SK-N-SH (cell line): ENCODE measurements at regions not wholly inside any gene's neighbourhood (a gene's known extent, or its start where the extent isn't known, plus 50 kb on each side); places are given as distances from the start of the nearest gene placed in this dataset.

Source experiments
- CTCF ChIA-PET: fragments of 300-600, 350-600 bp; formaldehyde crosslinking; extraction: SDS; loops from one replicate; lab custom pipeline; 2021; lab: Yijun Ruan, JAX
- POLR2A ChIA-PET: fragments of 350-600 bp; sonication (Branson Sonifier 250); formaldehyde crosslinking; extraction: SDS; loops from one replicate; lab custom pipeline; 2020; ENCODE audit warnings: antibody characterized with exemption, inconsistent platforms; lab: Yijun Ruan, JAX
- DNase-seq: peaks from one replicate; pipeline ENCODE4 v3.0.0; 2012
- H2AFZ ChIP-seq: fragments of 200-600 bp; sonication (generic); 2 replicates; pipeline ENCODE4 v1.8.1; 2016; ENCODE audit warnings: antibody characterized with exemption, mild to moderate bottlenecking, low read depth
- H3F3A ChIP-seq: fragments of 200-600 bp; sonication (generic); replicated peaks from 2 replicates; pipeline ENCODE3; 2016; ENCODE audit warnings: antibody characterized with exemption, mild to moderate bottlenecking; ENCODE audit not compliant: insufficient read depth
- H3K27ac ChIP-seq, 2 experiments: fragments of 200-500 bp in 1 of 2; fragments of 200-600 bp in 1 of 2; sonication (Bioruptor generic) in 1 of 2; sonication (generic), shearing (Covaris generic) in 1 of 2; 2 replicates each; pipeline versions ENCODE4 v1.5.1 to v1.6.1; 2014 to 2016; ENCODE audit warnings: low read depth in 2 of 2, inconsistent platforms in 1 of 2, low read length in 1 of 2, mild to moderate bottlenecking in 1 of 2, mixed read lengths in 1 of 2
- H3K27me3 ChIP-seq: fragments of 200-600 bp; sonication (generic), shearing (Covaris generic); 2 replicates; pipeline ENCODE4 v1.6.1; 2016; ENCODE audit warnings: mixed run types; ENCODE audit not compliant: insufficient read depth
- H3K36me3 ChIP-seq, 2 experiments: fragments of 200-500 bp in 1 of 2; fragments of 200-600 bp in 1 of 2; sonication (Bioruptor generic) in 1 of 2; sonication (generic) in 1 of 2; replicated peaks in 1 of 2; 2 replicates each; pipeline versions ENCODE3 to v1.5.1; 2014 to 2016; ENCODE audit warnings: low read length in 1 of 2, mild to moderate bottlenecking in 1 of 2; ENCODE audit not compliant: insufficient read depth in 2 of 2, control insufficient read depth in 1 of 2
- H3K4me1 ChIP-seq, 2 experiments: fragments of 200-500 bp in 1 of 2; fragments of 200-600 bp in 1 of 2; sonication (Bioruptor generic) in 1 of 2; sonication (generic), shearing (Covaris generic) in 1 of 2; 2 replicates each; pipeline versions ENCODE4 v1.5.1 to v1.6.1; 2014 to 2016; ENCODE audit warnings: low read depth in 1 of 2, low read length in 1 of 2, mixed run types in 1 of 2; ENCODE audit not compliant: insufficient read depth in 2 of 2, control insufficient read depth in 1 of 2
- H3K4me2 ChIP-seq: fragments of 200-600 bp; sonication (generic), shearing (Covaris generic); 2 replicates; pipeline ENCODE4 v1.6.1; 2017; ENCODE audit warnings: mixed run types
- H3K4me3 ChIP-seq, 2 experiments: fragments of 200-500 bp in 1 of 2; fragments of 200-600 bp in 1 of 2; sonication (Bioruptor generic) in 1 of 2; sonication (generic), shearing (Covaris generic) in 1 of 2; 2 replicates each; pipeline versions ENCODE4 v1.5.1 to v1.8.1; 2014 to 2016; ENCODE audit warnings: low read depth in 2 of 2, inconsistent platforms in 1 of 2, low read length in 1 of 2, mild to moderate bottlenecking in 1 of 2, mixed read lengths in 1 of 2, moderate library complexity in 1 of 2
- H3K79me2 ChIP-seq: fragments of 200-600 bp; sonication (generic); 2 replicates; pipeline ENCODE4 v1.8.1; 2017; ENCODE audit warnings: mild to moderate bottlenecking; ENCODE audit not compliant: insufficient read depth
- H3K9ac ChIP-seq: fragments of 200-600 bp; sonication (generic); 2 replicates; pipeline ENCODE4 v1.6.1; 2017; ENCODE audit warnings: mixed run types
- H3K9me2 ChIP-seq: fragments of 200-600 bp; sonication (generic); 2 replicates; pipeline ENCODE4 v1.6.1; 2017; ENCODE audit warnings: mixed run types
- H3K9me3 ChIP-seq: fragments of 200-600 bp; sonication (generic); 2 replicates; pipeline ENCODE4 v1.6.1; 2017; ENCODE audit warnings: mixed run types, mild to moderate bottlenecking, moderate library complexity
- H4K20me1 ChIP-seq: fragments of 200-600 bp; sonication (generic); 2 replicates; pipeline ENCODE4 v1.6.1; 2017; ENCODE audit warnings: mild to moderate bottlenecking, mixed run types; ENCODE audit not compliant: insufficient read depth
- CHD2 ChIP-seq: fragments of 150-350 bp; IDR thresholded peaks from 2 replicates; pipeline ENCODE4 v1.6.1; 2018; ENCODE audit warnings: low read length; ENCODE audit not compliant: partially characterized antibody
- ELF1 ChIP-seq: IDR thresholded peaks from 2 replicates; pipeline ENCODE4 v1.4.0; 2012
- EZH2phosphoT487 ChIP-seq: fragments of 200-600 bp; sonication (generic); IDR thresholded peaks from 2 replicates; pipeline ENCODE4 v1.6.1; 2017; ENCODE audit warnings: low read depth, mixed run types, mild to moderate bottlenecking, antibody characterized with exemption, moderate library complexity, borderline replicate concordance
- FOXJ3 ChIP-seq: sonication (generic); formaldehyde crosslinking; IDR thresholded peaks from 2 replicates; pipeline ENCODE4 v1.5.1; 2020; ENCODE audit warnings: mild to moderate bottlenecking, missing genetic modification reagents
- FOXM1 ChIP-seq: IDR thresholded peaks from 2 replicates; pipeline ENCODE4 v1.4.0; 2012; ENCODE audit warnings: low read depth, mild to moderate bottlenecking
- GABPA ChIP-seq: IDR thresholded peaks from 2 replicates; pipeline ENCODE4 v1.4.0; 2012; ENCODE audit warnings: low read depth, mild to moderate bottlenecking
- GATA2 ChIP-seq: sonication (generic); formaldehyde crosslinking; IDR thresholded peaks from 2 replicates; pipeline ENCODE4 v1.5.0; 2020; ENCODE audit warnings: mild to moderate bottlenecking, missing genetic modification reagents
- IRF3 ChIP-seq: fragments of 150-350 bp; IDR thresholded peaks from 2 replicates; pipeline ENCODE4 v1.6.1; 2016; ENCODE audit warnings: mild to moderate bottlenecking, low read depth, low read length
- MEF2A ChIP-seq: IDR thresholded peaks from 2 replicates; pipeline ENCODE4 v1.4.0; 2012; ENCODE audit warnings: low read depth, borderline replicate concordance
- NFIC ChIP-seq: IDR thresholded peaks from 2 replicates; pipeline ENCODE4 v1.4.0; 2012; ENCODE audit warnings: borderline replicate concordance
- RCOR1 ChIP-seq: fragments of 150-350 bp; IDR thresholded peaks from 2 replicates; pipeline ENCODE4 v1.6.1; 2017; ENCODE audit warnings: antibody characterized with exemption, low read length
- REST ChIP-seq: IDR thresholded peaks from 2 replicates; pipeline ENCODE4 v1.6.1; 2012; ENCODE audit warnings: mild to moderate bottlenecking, low read depth, low read length, moderate library complexity
- RXRA ChIP-seq: IDR thresholded peaks from 2 replicates; pipeline ENCODE4 v1.4.0; 2012; ENCODE audit warnings: low read depth, mild to moderate bottlenecking, borderline replicate concordance
- TAF1 ChIP-seq: IDR thresholded peaks from 2 replicates; pipeline ENCODE4 v1.6.1; 2012; ENCODE audit warnings: low read depth, mild to moderate bottlenecking, low read length, moderate library complexity, borderline replicate concordance
- USF2 ChIP-seq: fragments of 150-350 bp; IDR thresholded peaks from 2 replicates; pipeline ENCODE4 v1.6.1; 2017; ENCODE audit warnings: antibody characterized with exemption, low read length, low read depth, borderline replicate concordance
- YY1 ChIP-seq: IDR thresholded peaks from 2 replicates; pipeline ENCODE4 v1.4.0; 2012; ENCODE audit warnings: low read depth, mild to moderate bottlenecking
- ZBTB33 ChIP-seq: IDR thresholded peaks from 2 replicates; pipeline ENCODE4 v1.4.0; 2012; ENCODE audit warnings: low read depth, borderline replicate concordance
- WGBS: methylation state at CpG from one replicate; pipeline ENCODE4 v1.1.6; 2017; ENCODE audit warnings: low lambda C conversion rate; 5-methylcytosine and 5-hydroxymethylcytosine counted together

- TF ChIP-seq FOXM1: no peak
Measured at GRCh38 chr17:45686250-45686649, 97.9 kb upstream of the CRHR1 start (continued).

GRCh38 chr17:45687594-45687993 lies 96.5 kb upstream of the CRHR1 start:
- Histone ChIP-seq H3K4me3 (no peak overlapping the region), H3K9ac (no peak overlapping the region), H4K20me1 (no peaks in the 10 kb centered on the region), H3K27me3 (peaks cover 10% of the 10 kb centered on the region; the same call in 1 of the 2 replicates), H3K27ac (no peak overlapping the region), H2AFZ (no peak overlapping the region), H3K4me2 (no peak overlapping the region), H3K9me2 (no peaks in the 10 kb centered on the region), H3K9me3 (no peaks in the 10 kb centered on the region), H3K79me2 (no peaks in the 10 kb centered on the region), H3K36me3 (no peaks in the 10 kb centered on the region), H3K4me1 (peaks cover 0 to 14% of the 10 kb centered on the region in 2 experiments; a peak in 1 of 4 replicates), H3F3A (no peaks in the 10 kb centered on the region)
- ChIA-PET CTCF (interaction anchor here (1.3 to 1.9 kb wide), 3 partner anchors 47 to 144 kb away, joined by 3 to 4 read pairs (median 4); no protein-coding TSS in a partner anchor), POLR2A (interaction anchor here (0.6 kb wide), 1 partner anchor 46 kb away, joined by 4 read pairs; no protein-coding TSS in a partner anchor)
- WGBS: 48% methylated on average over 2 of the region's 2 CpGs
- no peak for DNase-seq
- TF ChIP-seq TAF1: no peak
- TF ChIP-seq RXRA: no peak
- no peak for TF ChIP-seq NFIC
- TF ChIP-seq GATA2 (CRISPR knock-in tag): no peak
- no peak for TF ChIP-seq MEF2A
- no peak for TF ChIP-seq USF2
- no peak for TF ChIP-seq EZH2phosphoT487
- no peak for TF ChIP-seq ELF1
- TF ChIP-seq REST: no peak
- TF ChIP-seq ZBTB33: no peak
- no peak for TF ChIP-seq IRF3
- no peak for TF ChIP-seq RCOR1
- no peak for TF ChIP-seq FOXJ3
- no peak for TF ChIP-seq YY1
- no peak for TF ChIP-seq GABPA
- TF ChIP-seq CHD2: no peak
